IPS-NIHi7 (cell line): ENCODE measurements at regions not wholly inside any gene's neighbourhood (a gene's known extent, or its start where the extent isn't known, plus 50 kb on each side); places are given as distances from the start of the nearest gene placed in this dataset.
A peak's percentile ranks its signal among the peaks of the same experiment; 100 is the strongest.

Experiments used
- DNase-seq: peaks from one replicate; pipeline ENCODE4 v3.0.0; 2012; ENCODE audit warnings: mixed read lengths; ENCODE audit errors: extremely low spot score

DNA sequence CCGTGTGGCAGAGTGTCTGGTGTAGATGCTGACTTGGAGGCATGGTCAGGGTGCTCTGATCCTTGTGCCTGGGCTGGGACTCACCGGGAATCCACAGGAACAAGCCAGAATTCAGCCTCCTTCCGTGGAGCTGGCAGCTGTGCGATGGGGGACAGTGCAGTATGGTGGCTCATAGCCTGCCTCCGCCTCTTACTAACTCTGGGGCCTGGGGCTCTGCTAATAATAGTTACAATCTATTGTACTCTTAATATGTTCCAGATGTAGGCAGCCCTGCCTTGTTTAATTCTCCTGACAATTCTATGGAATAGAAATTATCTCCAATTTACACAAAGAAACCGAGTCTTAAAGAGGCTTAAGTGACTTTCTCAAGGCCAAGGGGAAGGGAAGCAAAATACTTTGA, 77.6 kb downstream of the PCDH1 start:
- DNase-seq, result no peak

DNA sequence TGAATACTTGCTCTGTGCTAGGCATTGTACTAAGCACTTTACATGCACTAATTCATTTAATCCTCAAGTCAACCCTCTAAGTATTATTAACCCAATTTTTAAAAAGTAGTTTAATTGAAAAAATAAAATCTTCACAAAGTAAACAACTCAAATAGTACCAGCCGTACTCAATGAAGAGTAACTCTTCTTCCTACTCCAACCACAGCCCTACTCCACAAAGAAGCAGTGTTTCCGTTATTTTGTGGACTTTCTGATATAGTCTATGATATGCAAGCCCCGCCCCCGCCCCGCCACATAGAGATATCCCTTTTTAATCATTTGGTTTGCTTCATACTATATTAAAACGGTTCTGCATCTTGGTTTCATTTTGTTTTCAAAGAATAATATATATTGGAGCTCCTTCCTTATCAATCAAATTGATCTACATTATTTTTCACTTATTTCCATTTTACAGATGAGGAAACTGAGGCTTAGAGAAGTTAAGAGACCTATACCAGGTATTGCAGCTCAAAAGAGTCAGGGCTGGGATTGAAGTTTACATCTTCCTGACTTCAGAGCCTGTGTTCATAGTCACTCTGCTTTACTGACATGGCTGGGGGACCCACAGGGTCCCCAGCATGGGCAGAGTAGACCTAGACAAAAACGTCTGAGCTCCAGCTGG, 78.6 kb downstream of the PCDH1 start:
- no peak for DNase-seq

- no peak for DNase-seq
These were observed 80.8 kb downstream of the PCDH1 start for GRCh38 chr5:141797425-141797824.

GRCh38 chr5:141795421-141795820, 82.8 kb downstream of the PCDH1 start:
- no peak for DNase-seq

- no peak for DNase-seq
These were observed 84.3 kb downstream of the PCDH1 start for GRCh38 chr5:141793881-141794280.

DNA sequence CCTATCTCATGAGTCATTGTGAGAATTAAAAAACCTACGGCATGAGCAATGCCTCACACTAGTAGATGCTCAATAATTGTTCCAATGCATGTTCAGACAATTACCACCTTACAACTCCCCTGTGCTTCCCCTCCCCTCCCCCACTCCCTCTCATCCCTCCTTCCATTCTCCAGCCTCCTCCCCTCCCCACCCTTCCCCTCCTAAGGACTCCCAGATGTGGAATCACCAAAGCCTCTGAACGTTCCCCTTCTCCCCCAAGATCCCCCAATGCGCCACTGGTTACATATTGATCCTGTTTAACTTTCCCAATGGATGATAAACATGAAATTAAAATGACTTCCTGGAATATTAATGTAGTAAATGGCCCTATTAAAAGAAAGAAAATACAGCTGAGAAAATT, 84.8 kb downstream of the PCDH1 start:
- no peak for DNase-seq

DNA sequence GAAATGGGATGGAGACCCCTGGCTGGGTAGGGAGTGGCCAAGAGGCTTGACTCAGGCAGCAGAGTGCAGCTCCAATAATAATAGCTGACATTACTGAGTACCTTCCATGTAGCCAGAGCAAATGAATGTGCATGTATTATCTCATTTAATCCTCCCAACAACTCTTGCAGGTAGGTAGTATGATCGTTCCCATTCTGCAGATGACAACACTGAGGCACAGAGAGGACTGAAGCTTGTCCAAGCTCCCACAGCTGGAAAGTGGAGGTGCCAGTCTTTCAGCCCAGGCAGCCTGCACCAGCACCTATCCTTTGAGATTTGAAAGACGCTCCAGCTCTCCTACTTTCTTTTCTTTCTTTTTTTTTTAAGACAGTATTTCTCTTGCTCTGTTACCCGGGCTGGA, 87.6 kb downstream of the PCDH1 start:
- DNase-seq, result no peak

- no peak for DNase-seq
These were observed 88.9 kb downstream of the PCDH1 start for GRCh38 chr5:141789330-141789729.

DNA sequence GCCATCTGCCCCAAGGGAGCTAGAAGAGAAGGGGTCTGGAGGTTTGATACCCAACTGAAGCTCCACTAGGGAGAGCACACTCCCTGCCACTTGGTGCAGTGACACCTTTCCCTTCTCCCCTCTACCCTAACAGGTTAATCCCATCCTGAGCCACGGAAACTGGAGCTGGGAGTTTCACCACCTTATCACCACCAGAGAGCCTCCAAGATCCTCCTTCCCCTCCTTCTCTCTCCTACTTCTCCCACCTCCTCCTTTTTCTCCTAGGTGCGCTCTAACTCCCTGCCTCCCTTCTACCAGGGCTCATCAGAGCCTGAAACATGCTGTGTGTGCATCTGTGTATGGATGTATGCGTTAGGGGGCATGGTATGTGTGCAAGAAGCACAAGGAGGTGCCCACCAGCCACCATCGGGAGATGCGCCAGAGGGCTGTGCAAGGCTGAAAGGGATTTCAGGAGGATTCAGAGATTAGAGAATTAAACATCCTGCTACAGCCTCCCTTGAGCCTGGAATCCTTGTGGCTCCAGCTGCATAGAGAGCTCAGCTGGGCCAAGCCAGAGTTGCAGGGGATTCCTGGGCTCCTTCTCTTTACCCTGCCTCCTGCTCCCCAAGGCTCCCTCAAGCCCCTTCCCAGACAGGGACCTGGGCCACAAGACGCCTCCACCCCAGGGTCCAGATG, 89.8 kb downstream of the PCDH1 start:
- DNase-seq, result no peak

DNA sequence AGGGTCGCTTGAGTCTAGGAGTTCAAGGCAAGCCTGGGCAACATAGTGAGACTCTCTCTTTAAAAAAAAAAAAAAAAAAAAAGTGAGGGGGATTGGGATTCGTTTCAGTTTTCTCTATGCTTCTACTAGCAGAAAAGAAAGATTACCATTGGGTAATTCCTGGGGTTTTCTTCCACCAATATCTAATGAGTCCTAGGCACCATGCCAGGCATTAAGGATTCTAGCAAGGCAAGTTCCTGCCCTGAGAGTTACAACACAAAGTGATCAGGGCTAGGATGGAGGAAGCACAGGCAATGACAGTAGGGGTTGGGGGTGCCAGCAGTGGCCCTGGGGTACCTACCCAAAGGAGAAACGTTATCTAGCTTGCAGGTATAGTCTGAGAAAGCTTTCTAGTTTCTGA, 90.8 kb downstream of the PCDH1 start:
- DNase-seq, result no peak

- DNase-seq, result no peak
These were observed 91.5 kb downstream of the PCDH1 start for GRCh38 chr5:141786700-141787099.

- DNase-seq, result no peak
These were observed 92.5 kb downstream of the PCDH1 start for GRCh38 chr5:141785711-141786110.

GRCh38 chr5:141785135-141785534, 93.1 kb downstream of the PCDH1 start:
- no peak for DNase-seq

- no peak for DNase-seq
These were observed 93.7 kb downstream of the PCDH1 start for GRCh38 chr5:141784529-141784928.

DNA sequence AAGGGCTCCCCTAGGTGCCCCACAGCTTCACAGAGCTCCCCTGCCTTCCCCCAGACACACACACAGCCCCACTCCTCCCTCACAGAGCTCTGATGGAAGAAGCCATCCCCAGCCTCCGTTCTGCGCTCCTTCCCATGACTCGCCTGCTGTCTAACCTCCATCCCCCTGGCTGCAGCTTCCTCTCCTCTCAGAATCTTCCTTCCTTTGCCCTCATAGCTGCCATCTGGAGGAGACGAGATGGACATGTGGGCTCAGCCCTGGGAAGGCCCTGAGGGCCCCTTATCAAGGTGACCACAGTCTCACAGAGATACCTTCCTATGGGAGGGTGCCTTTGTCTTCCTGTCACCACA, 94.3 kb downstream of the PCDH1 start:
- DNase-seq, result no peak

GRCh38 chr5:141783005-141783946, 94.9 kb downstream of the PCDH1 start:
- DNase-seq, result peak; percentile 59

GRCh38 chr5:141781910-141782309, 96.3 kb downstream of the PCDH1 start:
- no peak for DNase-seq

GRCh38 chr5:141780952-141781781, 97.0 kb downstream of the PCDH1 start:
- no peak for DNase-seq

DNA sequence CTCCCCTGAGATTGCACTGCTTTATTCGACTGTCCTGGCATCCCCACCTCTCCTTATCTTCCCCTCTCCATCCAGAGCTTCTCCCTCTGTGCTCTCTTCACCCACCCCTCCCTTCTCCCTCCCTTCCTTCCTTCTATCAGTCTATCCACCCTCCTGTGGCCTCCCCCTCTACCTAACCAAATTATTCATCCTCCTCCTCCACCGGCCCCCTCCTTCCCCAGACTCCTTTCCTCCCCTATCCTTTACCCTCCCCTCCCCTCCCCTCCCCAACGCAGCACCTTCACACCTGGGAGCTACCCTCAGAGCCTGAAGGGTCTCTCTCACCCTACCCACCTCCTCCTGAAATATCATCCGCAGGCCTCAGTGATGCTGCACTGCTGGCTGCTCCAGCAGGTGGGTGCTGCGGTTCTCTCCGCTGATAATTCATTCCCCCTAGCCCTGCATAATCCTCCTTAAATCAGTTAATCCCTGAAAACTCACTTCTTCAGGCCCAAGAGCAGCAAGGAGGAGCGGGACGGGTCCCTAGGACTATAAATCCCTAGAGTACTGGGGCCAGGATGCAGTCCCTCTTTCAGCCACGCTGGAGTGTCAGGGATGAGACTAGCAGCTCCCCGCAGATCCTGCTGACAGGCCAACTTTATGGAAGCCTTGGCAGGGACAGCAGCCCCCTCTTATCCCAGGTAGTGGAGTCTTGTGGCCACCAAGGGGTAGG, 97.8 kb downstream of the PCDH1 start:
- DNase-seq, result no peak

DNA sequence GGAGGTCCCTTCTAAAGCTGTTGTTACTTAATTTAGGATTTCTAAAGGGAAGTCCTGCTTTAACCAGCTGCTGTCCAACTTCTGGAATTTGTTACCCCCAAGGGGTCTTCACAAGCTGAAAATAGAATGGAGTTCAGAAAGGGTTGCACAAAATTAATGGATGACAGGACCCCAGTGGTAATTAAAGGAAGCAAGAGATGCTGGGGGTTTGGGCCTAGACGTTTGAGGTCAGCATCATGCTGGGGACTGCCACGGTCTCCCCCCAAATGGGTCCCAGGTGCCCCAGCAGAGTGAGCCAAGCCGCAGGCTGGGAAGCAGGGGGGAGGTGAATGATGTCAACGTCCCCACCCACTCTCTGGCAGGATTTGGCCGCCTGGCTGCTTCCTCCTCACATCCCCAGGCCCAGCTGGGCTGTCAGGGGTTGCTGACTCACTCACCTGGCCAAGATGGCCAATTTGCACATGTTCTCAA, 97.5 kb upstream of the ARAP3 start:
- no peak for DNase-seq

DNA sequence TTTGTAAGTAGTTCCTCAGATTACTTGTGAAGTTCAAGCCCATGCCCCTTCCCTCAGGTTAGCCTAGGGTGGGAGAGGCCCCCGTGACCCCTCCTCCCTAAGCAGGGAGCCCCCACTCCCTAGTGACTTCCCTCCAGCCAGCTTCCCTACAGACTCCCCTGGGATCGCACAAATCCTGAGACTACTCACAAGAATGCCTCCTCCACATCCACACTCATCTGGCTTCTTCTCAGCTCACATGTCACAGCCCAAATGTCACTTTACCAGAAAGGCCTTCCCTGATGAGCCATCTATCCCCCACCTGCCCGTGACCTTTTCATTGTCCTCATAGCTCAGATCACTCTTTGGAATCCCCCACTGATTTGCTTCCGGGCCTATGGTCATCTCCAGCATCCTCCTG, 96.7 kb upstream of the ARAP3 start:
- no peak for DNase-seq
